Erythroblast (primary cell): ENCODE measurements at regions not wholly inside any gene's neighbourhood (a gene's known extent, or its start where the extent isn't known, plus 50 kb on each side); places are given as distances from the start of the nearest gene placed in this dataset.

Source experiments
- GATA1 ChIP-seq: IDR thresholded peaks from 2 replicates; pipeline ENCODE4 v1.6.1; 2011; ENCODE audit warnings: low read depth, mild to moderate bottlenecking, control low read depth, low read length, moderate library complexity
- POLR2A ChIP-seq: IDR thresholded peaks from 2 replicates; pipeline ENCODE4 v1.6.1; 2011; ENCODE audit warnings: mild to moderate bottlenecking, low read length

DNA sequence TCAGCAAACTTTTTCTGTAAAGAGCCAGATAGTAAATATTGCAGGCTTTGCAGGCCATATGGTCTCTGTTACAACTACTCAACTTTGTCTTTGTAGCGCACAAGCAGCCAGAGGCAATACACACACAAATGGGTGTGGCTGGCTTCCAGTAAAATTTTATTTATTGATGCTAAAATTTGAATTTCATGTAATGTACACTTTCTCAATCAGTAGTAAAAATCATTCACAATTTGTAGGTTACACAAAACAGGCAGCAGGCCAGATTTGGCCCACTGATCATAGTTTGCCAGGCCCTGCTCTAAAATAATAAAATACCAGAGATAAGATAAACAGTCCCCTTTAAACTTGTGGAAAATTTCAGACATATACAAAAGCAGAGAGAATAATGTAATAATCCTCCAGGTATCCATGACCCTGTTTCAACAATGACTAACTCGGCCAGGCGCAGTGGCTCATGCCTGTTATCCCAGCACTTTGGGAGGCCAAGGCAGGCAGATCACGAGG, 330.3 kb downstream of the SHQ1 start:
- no peak for TF ChIP-seq POLR2A
- TF ChIP-seq GATA1, result no peak
